GM18505 (cell line): ENCODE measurements at regions not wholly inside any gene's neighbourhood (a gene's known extent, or its start where the extent isn't known, plus 50 kb on each side); places are given as distances from the start of the nearest gene placed in this dataset.

Source experiments
- ATAC-seq: cut with Tn5 transposase; IDR thresholded peaks from one replicate; pipeline ENCODE4 v1.9.1; 2021; ENCODE audit not compliant: unreplicated experiment
- POLR2A ChIP-seq: IDR thresholded peaks from 4 replicates; pipeline ENCODE4 v1.6.1; 2011; ENCODE audit warnings: borderline replicate concordance; ENCODE audit not compliant: insufficient read depth, insufficient read length; ENCODE audit errors: extremely low read depth

DNA sequence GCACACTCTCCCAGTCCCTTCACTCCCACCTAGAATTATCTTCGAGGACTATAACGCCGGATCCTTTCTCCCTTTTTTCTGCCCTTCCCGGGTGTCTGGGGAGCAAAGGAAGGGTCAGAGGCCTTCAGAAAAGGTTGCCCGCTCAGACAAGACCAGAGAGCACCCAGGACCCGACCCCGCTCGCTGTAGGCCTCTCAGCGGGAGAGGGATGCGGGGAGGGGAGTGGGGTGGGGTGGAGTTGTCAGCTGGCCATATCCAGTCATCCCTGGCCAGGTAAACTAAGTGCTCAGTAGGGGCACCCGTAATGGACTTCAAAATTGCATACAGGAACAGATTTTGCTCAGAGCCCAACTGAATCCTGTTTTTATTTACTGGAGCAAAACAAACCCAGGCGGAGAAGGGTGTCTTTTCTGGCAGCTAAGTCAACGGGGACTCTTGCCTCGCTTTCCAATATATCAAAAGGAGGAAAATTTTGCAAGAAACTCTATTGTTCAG lies 65.0 kb downstream of the NOL4 start:
- no peak for ATAC-seq
- no peak for TF ChIP-seq POLR2A

DNA sequence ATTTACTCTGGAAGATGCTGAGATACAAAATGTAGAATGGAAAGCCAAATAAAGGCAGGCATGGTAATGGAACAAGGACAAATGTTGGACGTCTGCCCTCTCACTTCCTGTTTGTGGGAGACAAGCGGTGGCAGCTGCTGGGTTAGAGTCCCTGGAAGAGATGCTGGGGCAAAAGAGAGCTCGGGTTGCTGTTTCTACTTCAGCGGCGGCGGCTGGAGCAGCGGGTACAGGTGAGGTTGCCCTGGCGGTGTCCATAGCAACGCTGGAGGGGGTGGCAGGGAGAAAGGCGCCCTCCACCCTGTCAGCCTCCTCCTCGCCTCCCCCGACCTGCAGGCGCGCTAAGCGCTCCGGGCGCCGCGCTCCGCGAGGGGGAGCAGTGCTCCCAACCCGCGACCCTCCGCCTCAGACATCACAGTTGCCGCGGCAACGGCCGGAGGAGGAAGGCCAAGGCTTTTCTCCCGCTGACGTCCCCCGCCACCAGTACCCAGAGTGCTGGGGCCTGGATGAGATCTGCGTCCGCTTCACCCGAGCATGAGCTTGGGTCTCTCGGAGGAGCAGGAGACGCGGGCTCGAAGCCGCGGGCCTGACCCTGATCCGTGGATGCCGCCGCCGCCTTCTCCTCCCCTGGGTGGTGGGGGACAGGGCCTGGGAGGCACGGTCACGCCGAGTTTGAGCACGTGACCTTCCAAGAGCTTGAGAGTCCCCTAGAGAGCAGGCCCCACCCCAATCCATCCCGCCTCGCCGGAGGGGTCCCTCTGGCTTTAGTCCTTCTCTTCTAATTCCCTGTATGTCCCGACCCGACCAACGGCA lies 65.6 kb downstream of the NOL4 start:
- no peak for ATAC-seq
- no peak for TF ChIP-seq POLR2A

DNA sequence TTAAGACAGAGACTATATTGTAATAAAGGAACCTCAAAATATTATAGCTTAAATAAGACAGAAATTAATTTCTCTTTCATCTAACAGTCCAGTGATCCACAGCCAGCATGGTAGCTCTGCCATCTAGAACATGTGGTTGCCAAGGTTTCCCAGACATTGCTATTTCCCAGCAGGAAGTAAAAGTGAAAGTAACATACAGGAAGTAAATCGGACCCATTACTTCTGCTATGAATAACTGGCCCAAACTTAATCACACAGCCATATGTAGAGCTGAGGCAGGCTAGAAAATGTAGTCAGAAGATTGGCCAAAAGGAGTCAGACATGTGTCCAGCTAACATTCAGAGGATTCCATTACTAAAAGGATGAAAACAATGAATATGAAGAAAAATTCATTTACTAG lies 71.0 kb downstream of the NOL4 start:
- peak; percentile 69 for ATAC-seq
- TF ChIP-seq POLR2A = no peak

DNA sequence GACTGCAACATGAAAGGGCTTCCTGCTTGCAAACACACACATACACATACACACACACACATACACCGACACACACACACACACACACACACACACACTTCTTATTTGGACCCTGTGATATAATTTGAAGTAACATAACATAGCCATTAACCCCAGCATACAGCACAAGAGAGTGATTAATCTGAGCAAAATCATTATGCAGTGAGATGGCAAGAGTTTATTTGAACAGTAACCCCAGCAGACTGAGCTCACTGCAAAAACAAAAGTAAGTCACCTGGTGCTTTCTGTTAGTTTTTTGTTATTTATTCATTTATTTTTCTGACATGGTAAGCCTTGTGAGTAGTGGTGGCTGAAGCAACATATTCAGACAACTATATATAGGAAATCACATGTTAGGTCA lies 93.7 kb downstream of the NOL4 start:
- ATAC-seq = no peak
- TF ChIP-seq POLR2A = no peak

DNA sequence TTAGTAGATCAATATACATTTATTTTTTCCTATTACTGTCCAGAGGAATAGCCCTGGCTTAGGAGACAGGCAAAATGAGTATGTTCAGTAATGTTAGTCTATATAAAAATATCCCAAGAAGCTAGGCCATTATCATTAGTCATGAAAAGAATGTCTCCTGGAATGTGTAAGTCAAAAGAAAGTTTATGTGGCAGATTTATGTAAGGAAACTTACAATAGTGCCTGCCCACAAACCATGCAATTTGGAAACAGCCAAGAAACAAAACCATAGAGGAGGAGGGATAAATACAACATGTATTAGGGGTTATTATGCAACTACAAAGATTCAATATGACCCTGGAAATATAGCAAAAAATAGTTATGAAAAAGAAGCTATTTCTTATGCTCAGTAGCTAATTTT lies 96.3 kb downstream of the NOL4 start:
- no peak for ATAC-seq
- TF ChIP-seq POLR2A = no peak

DNA sequence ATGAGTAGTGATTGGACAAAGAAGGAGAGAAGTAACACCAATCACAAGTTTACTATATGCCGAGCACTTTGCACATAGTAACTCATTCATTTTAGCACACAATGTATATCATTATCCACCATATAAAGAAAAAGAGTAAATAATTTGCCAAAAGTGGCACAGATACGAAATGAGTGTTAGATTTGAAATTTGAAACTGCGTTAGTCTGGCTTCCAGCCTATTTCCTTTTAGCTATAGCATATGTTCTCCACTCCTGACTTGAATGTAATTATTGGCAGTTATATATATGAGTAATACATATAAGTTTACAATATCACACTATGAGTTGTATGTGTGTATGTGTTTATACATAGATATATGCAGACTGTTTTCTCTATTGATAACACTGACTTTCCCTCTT lies 98.6 kb downstream of the NOL4 start:
- no peak for TF ChIP-seq POLR2A
- ATAC-seq = no peak

DNA sequence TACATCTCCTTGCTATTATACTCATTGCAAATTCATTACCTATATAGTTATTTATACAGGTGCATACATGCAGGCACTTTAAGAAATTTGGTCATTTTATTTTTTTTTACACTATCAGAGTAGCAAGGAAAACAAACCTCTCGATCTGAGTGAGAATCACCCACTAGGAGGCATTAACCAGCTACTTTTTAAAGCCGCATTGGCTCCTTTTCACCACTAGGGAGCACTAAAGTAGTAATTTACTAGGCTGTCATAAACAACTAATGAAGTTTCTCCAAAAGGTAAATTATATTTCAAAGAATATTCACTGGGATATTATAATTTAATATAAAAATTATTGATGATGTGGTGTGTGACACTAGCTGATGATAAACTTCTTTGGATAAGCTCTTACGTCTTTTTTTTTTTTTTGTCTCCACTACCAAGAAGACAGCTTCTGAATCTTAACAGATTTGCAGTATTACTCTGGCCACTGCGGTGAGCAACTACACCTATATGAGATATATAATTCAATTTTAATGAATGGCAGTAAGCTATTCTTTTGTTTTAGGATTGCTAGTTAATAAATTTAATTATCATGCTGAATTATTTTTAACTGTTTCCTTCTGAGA lies 101.9 kb downstream of the NOL4 start:
- no peak for TF ChIP-seq POLR2A
- ATAC-seq = peak; percentile 98

DNA sequence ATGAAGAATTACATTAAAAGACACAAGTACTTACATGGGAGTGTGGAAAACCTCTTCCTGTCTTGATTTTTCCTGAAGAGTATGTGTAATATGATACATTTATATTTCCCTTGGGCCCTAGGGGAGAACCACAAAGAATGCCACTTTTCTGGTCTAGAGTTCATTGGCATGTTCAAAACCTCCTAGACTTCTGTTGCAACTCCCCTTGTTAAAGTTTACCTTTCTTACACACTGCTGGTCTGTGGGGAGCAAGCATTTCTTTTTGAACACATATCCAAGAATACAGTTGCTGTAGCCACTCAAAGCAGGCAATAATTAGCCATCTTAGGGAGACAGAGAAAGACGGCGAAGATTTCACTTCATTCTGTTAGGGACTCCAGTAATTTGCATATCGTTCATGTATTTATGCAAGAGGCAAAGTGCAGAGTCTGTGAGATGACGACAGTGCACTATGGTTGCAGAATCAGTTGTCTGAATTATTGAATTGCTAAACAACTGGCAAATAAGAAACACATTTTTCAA lies 103.5 kb downstream of the NOL4 start:
- ATAC-seq = no peak
- no peak for TF ChIP-seq POLR2A

DNA sequence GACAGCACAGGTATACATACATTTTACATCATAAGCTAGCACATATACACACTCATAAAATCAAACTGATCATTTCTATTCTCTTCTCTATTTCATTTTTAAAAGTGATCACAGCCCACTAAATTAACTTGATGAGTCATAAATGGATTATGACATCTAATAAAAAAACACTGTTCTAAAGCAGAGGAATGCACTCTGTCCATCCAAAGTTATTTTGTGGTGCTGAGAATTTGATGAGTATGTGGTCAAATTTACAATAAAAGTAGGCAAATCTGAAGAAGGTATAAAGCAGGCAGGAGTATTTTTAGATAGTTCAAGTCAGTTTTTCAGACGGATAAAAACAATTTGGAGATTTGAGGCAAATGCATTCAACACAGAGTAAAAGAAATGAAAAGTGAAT lies 104.4 kb downstream of the NOL4 start:
- ATAC-seq = no peak
- TF ChIP-seq POLR2A = no peak

DNA sequence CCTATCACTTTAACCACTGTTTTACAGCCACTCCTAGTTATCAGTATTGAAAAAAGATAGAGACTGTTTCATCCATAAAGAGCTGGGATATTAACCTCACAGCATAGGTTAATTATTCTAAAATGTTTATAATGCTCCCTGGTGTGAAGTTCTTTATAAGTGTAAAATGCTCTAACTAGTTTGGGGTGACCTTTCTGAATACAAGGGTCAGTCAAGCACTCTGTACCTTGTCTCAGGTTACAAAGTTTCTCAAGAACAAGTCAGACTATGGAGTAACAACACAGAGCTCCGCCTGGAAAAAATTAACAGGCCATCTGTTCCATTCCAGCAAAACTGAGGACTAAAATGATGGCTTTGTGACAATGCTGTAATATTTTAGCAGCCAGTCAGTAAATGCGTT lies 107.4 kb downstream of the NOL4 start:
- TF ChIP-seq POLR2A = no peak
- no peak for ATAC-seq

DNA sequence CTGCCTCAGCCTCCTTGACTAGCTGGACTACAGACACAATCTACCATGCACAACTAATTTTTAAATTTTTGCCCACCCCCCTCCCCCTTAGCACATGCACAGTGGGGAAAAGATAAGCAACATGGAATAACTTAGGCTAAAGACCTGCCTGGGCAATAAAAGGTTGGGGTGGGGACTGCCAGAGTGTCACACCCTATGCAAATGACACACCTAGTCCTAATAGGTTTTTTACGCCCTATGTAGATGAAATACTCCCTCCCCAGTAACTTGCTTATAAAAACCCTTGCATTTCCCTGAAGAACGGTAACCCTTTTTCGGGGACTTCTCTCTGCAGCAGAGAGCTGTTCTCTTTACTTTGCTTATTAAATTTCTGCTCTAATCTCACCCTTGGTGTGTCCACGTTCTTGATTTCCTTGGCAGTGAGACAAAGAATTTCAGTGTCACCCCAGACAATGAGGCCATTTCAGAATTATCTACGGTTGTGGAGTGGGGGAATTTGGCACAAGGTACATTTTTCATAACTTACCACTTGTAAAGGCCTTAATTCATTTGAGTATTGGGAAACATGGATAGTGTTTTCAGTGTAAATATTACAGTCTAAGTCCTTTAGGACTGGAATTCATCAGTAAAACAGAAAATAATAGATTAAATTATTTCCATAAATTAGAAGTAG lies 109.2 kb downstream of the NOL4 start:
- no peak for ATAC-seq
- TF ChIP-seq POLR2A = no peak

DNA sequence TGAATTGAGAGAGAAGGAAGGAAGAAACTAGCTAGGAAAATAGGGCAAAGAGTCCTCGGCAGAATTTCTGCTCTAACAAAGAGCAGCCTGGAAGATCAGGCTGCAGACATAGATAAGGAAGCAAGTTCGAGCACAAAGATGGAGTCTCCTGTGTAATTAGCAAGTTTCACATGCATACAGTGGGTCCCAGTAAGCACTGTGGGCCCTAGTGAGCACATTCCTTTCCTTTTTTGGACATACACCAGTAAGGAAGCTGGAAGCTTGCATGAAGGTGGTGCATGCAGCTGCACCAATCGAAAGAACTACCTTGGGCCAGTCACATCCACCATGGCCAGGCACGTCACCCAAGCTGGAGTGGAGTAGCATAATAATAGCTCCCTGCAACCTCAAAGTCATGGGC lies 109.7 kb downstream of the NOL4 start:
- ATAC-seq = no peak
- no peak for TF ChIP-seq POLR2A

DNA sequence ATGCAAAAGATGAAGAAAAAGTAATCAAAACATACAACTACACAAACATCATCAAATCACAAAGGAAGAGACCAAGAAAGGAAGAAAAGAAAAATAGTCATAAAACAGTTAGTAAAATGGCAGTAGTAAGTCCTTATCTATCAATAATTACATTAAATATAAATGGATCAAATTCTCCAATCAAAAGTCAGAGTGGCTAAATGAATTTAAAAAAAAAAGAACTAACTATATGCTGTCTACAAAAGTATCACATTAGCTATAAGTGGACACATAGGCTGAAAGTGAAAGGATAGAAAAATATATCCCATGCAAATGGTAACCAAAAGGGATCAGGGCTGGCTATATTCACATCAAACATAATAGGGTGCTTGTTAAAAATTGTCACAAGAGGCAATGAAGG lies 116.5 kb downstream of the NOL4 start:
- ATAC-seq = no peak
- TF ChIP-seq POLR2A = no peak
